D721Med (cell line): ENCODE measurements at regions not wholly inside any gene's neighbourhood (a gene's known extent, or its start where the extent isn't known, plus 50 kb on each side); places are given as distances from the start of the nearest gene placed in this dataset.

Experiments
- DNase-seq: peaks from one replicate; pipeline ENCODE4 v3.0.0; 2011; ENCODE audit warnings: low spot score; ENCODE audit not compliant: insufficient read length
- FAIRE-seq: peaks from 2 replicates; lab custom pipeline; 2011; peaks lifted over from hg19 to GRCh38; lab: Jason Lieb, UNC
- TF ChIP-seq, protein P1 (sequence below): IDR thresholded peaks from 2 replicates; pipeline ENCODE4 v1.5.1; 2012; ENCODE audit warnings: mild to moderate bottlenecking, control low read depth; ENCODE audit not compliant: insufficient read depth; ENCODE audit errors: missing control alignments

DNA sequence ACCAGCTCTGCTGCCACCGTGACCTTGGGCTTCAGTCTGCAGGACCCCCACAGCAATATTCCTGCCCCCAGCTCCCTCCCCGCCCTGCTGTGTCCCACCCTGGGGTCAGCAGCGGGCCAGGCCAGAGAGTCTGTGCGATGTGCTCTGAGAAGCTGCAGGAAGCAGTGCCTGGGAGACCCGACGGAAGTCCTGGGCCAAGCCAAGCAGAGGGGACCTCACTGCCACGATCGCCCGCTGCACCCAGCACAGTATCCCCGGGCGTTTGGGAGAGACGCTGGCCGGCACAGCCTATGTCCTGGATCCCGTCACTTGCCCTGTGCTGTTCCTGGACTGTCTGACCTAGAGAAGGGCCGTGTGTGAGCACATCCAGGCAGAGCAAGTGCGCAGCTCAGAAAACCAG lies 106.6 kb upstream of the TTC34 start:
- TF ChIP-seq, protein P1, sequence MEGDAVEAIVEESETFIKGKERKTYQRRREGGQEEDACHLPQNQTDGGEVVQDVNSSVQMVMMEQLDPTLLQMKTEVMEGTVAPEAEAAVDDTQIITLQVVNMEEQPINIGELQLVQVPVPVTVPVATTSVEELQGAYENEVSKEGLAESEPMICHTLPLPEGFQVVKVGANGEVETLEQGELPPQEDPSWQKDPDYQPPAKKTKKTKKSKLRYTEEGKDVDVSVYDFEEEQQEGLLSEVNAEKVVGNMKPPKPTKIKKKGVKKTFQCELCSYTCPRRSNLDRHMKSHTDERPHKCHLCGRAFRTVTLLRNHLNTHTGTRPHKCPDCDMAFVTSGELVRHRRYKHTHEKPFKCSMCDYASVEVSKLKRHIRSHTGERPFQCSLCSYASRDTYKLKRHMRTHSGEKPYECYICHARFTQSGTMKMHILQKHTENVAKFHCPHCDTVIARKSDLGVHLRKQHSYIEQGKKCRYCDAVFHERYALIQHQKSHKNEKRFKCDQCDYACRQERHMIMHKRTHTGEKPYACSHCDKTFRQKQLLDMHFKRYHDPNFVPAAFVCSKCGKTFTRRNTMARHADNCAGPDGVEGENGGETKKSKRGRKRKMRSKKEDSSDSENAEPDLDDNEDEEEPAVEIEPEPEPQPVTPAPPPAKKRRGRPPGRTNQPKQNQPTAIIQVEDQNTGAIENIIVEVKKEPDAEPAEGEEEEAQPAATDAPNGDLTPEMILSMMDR: no peak
- FAIRE-seq (no peak), DNase-seq (no peak)

DNA sequence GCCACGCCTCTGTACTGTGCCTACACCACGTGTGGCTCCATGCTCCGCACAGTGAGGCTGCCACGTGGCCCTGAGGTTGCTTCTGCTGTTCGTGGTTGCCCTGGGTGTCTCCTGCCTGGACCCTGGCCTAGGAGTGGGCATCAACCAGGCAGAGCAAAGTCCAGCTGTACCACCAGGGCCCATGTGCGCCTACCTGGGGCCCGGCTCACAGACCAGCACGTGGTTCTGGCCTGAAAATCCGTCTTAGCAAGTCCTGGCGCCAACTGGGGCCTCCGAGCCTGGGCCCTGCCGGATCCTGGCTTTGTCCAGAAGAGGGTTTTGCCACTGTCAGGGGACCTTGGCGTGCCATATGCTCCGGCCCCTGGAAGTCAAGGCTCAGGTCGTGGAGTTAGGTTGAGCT lies 107.1 kb upstream of the TTC34 start:
- TF ChIP-seq, protein P1: no peak
- DNase-seq (no peak), FAIRE-seq (no peak)

DNA sequence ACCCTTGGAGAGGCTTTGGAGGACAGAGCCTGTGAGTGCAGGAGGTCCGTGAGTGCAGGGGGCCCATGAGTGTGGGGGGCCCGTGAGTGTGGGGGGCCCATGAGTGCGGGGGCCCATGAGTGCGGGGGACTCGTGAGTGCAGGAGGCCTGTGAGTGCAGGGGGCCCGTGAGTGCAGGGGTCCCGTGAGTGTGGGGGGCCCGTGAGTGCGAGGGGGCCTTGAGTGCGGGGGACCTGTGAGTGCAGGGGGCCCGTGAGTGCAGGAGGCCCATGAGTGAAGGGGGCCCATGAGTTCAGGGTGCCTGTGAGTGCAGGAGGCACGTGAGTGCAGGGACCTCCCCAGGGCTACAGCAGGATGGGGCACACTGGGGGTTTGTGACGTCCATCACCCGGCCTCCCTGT lies 108.3 kb upstream of the TTC34 start:
- DNase-seq (no peak), FAIRE-seq (no peak)
- TF ChIP-seq, protein P1: no peak

DNA sequence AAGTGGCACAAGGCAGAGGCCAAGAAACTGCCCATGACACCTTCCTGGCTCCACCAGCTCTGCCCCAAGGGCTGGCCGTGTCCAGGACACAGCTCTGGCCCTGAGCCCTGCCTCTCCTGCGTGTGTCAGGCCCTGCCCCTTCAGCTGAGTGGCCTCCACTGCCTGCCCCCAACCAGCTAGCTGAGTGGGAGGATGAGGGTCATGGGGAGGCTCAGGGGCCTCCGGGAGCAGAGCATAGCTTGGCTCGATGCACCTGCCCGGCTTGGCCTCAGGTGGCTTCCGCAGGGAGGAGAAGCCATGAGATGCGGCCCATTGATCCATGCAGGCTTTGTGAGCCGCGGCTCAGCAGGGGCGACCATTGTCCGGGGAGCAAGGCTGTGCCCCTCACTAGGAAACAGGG lies 108.7 kb upstream of the TTC34 start:
- no peak for FAIRE-seq

DNA sequence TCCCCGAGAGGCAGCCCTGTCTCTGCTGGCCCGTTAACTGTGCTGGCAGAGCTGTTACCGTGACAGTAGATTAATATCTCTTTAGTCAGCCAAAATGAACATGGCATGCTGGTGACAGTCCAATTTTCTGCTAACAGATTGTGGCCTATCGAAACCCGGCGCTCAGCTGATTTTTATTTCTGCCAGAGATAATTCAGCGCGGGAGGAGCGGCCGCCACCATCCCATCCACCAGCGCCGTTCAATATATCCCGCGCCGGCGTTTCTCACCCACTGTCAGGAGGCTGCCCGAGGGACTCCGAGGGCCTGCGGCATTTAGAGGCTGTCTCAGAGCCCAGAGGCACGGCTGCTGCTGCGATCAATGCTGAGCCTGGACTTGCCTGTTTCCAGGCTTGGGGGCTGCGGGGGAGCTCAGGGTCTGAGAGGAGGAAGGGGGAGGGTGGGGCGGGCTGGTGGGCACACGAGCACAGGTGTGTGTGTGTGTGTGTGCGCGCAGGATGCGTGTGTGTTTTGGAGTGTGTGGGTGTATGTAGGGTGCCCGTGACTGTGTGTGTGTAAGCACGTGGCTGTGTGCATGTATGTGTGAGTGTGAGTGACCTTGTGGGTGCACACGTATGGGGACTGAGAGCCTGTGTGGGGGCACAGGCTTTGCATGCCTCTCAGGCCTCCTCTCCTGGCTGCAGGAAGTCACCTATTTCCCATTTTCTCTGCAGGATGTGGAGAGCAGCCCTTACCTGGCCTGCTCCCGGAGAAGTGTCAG lies 109.7 kb upstream of the ACTRT2 start:
- TF ChIP-seq, protein P1: no peak
- DNase-seq (no peak), FAIRE-seq (no peak)

More for the DNA sequence above, 108.7 kb upstream of the TTC34 start:
- TF ChIP-seq, protein P1: no peak
- no peak for DNase-seq

DNA sequence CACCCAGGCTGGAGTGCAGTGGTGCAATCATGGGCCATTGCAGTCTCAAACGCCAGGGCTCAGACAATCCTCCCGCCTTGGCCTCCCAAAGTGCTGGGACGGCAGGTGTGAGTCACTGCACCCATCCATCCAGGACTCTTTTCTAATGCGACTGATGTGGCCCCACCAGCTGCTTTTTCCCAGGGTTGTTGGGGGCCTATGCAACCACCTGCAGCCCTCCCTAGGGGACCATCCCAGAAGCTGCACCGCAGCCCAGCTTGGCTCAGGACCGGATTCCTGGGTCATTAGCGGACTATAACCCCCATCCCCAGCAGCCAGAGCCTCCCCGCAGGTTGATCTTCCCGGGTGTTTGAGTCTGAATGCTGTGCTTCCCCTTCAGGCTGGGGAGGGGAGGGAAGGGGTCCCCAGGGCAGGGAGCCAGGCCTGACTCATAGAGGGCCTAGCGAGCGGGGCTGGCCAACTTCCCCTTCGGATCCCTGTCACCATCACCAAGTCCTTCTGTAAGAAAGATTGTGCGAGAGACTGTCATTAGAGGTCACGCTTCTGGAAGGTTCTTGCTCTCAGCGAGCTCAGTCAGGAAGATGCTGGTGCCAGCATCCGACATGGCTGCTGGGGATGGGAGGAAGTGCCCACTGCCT lies 108.7 kb upstream of the ACTRT2 start:
- TF ChIP-seq, protein P1: no peak
- no peak for FAIRE-seq
- no peak for DNase-seq

DNA sequence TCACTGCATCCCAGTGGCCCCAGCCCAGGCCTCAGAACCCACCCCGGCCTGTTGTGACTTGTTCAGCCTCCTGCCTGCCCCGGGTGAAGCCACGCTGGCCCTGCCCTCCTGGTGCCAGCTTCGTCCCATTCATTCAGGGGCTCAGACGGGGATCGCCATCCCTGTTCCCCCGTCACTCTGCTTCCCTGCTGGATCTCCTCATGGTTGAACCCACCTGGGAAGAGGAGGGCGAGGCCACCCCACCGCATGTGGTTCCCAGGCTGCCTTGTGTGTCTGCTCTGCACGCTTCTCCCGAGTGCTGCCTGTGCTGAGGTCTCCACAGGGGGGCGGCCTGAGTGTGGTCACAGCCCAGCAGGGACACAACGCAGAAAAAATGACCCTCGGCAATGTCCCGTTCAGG lies 108.2 kb upstream of the ACTRT2 start:
- TF ChIP-seq, protein P1: no peak
- FAIRE-seq (no peak), DNase-seq (no peak)
